GM10248 (cell line): ENCODE measurements at regions not wholly inside any gene's neighbourhood (a gene's known extent, or its start where the extent isn't known, plus 50 kb on each side); places are given as distances from the start of the nearest gene placed in this dataset.
A peak's percentile ranks its signal among the peaks of the same experiment; 100 is the strongest.

Source experiments
- CTCF ChIA-PET: fragments of 300-600 bp; sonication (Branson Sonifier 250); formaldehyde crosslinking; extraction: SDS; loops from one replicate; lab custom pipeline; 2021; ENCODE audit warnings: antibody characterized with exemption; lab: Yijun Ruan, JAX
- POLR2A ChIA-PET: fragments of 350-650 bp; sonication (Branson Sonifier 250); formaldehyde crosslinking; extraction: SDS; loops from one replicate; lab custom pipeline; 2020; ENCODE audit warnings: antibody characterized with exemption; lab: Yijun Ruan, JAX
- DNase-seq: peaks from one replicate; pipeline ENCODE4 v3.0.0; 2012; ENCODE audit errors: extremely low spot score
- TF ChIP-seq, protein P1 (sequence below): IDR thresholded peaks from 2 replicates; pipeline ENCODE4 v1.5.1; 2012; ENCODE audit warnings: mild to moderate bottlenecking, low read depth; ENCODE audit errors: extremely low read depth, missing control alignments, control extremely low read depth

DNA sequence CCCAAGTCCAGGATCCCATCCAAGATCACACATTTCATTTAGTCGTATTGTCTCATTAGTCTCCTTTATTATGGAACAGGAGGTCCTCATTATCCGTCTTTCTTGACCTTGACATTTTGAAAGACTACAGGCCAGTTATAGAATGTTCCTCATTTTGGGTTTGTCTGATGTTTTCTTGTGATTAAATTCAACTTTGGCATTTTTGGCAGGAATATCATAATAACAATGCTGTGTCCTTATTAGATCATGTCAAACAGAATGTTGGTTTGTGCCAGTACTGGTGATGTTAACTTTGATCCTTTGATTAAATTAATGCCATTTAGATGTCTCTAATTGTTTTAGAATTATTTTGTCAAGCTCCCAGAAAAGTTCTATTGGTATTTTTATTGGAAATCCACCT is 106.5 kb upstream of the FRY start:
- CTCF ChIA-PET, result interaction anchor here (1.1 to 7.3 kb wide), 3 partner anchors 15 to 42 kb away, joined by 3 to 62 read pairs (median 8); no protein-coding TSS in a partner anchor

DNA sequence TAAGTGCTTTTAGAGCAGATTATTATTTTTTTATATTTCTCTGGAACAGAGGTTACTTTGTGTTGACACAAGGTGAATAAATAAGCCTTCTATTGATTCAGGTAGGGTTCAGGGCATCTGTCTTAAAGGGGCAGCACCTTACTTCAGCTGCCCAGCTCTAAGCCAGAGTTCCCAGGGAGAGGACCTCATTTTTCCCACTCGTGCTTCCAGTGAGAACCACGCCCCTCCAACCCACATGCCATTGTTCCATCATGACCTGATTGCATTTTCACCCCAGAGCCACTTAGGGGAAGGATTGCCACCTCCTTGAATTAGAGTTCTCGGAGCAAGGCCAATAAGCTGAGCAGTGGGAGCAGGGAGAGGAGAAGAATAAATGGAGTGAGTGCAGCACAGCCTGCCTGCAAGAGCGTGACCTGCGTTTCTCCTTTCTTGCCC is 104.3 kb upstream of the FRY start:
- no peak for DNase-seq
- POLR2A ChIA-PET, result no interaction called here
- TF ChIP-seq, protein P1, sequence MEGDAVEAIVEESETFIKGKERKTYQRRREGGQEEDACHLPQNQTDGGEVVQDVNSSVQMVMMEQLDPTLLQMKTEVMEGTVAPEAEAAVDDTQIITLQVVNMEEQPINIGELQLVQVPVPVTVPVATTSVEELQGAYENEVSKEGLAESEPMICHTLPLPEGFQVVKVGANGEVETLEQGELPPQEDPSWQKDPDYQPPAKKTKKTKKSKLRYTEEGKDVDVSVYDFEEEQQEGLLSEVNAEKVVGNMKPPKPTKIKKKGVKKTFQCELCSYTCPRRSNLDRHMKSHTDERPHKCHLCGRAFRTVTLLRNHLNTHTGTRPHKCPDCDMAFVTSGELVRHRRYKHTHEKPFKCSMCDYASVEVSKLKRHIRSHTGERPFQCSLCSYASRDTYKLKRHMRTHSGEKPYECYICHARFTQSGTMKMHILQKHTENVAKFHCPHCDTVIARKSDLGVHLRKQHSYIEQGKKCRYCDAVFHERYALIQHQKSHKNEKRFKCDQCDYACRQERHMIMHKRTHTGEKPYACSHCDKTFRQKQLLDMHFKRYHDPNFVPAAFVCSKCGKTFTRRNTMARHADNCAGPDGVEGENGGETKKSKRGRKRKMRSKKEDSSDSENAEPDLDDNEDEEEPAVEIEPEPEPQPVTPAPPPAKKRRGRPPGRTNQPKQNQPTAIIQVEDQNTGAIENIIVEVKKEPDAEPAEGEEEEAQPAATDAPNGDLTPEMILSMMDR, result no peak
- CTCF ChIA-PET, result interaction anchor here (2.6 to 3.6 kb wide), 2 partner anchors 13 to 18 kb away, joined by 8 to 13 read pairs; no protein-coding TSS in a partner anchor

More for the DNA sequence above, 106.5 kb upstream of the FRY start:
- TF ChIP-seq, protein P1, result no peak
- POLR2A ChIA-PET, result no interaction called here
- no peak for DNase-seq

DNA sequence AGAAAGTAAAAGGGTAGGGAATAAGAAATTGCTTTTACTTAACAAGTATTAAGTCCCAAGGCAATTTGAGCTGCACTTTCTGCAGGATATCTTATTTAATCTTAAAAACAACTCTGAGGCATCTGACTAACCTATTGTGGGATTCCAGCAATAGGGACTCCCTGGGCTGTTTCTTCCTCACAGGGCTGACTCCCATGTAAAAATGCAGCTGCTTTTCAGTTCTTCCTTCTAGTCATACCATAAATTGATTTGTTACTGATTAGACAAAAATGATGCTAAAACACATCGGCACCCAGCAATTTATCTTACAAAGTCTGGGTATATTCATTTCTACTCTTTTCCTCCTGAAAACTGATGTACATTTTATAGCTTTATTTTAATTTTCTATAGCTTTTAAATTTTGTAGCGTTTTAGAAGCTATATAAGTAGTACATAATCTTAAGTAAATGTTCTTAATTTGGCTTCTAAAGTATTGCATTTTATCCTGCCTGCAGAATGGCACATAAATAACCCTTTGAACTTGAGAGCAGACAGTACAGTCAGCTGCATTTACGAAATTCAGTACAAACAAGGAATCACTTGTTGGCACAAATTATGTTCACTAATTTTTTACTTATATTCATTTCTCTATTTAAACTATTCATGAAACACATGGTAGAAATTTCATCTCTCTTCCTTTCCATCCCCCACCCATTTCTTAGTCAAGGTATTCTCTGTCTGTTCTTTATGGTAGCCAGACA is 102.4 kb upstream of the FRY start:
- DNase-seq, result no peak
- POLR2A ChIA-PET, result no interaction called here
- TF ChIP-seq, protein P1, result no peak
- CTCF ChIA-PET, result interaction anchor here (0.7 to 3.6 kb wide), 10 partner anchors 11 to 652 kb away, joined by 3 to 13 read pairs (median 4); no protein-coding TSS in a partner anchor

DNA sequence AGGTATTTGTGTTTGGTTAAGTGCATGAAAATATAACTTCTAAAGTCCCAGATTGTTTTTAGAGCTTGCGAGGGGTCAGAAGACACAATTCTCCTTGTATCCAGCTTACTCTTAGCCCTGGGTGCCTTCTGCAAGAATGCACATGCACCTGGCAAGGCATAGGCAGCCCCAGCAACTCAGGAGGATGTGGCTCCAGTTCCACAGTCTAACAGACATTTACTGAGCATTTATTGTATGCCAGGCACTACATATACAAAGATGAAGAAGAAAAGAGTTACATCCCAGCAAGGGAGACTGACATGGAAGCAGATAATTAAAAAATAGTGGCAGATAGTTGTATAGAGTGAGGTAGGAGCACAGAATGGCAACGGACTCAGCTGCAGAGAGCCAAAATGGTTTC is 101.1 kb upstream of the FRY start:
- ChIA-PET CTCF (interaction anchor here (1.4 to 1.9 kb wide), 2 partner anchors 11 to 21 kb away, joined by 7 to 11 read pairs; no protein-coding TSS in a partner anchor), POLR2A (no interaction called here)
- no peak for DNase-seq
- TF ChIP-seq, protein P1, result no peak

DNA sequence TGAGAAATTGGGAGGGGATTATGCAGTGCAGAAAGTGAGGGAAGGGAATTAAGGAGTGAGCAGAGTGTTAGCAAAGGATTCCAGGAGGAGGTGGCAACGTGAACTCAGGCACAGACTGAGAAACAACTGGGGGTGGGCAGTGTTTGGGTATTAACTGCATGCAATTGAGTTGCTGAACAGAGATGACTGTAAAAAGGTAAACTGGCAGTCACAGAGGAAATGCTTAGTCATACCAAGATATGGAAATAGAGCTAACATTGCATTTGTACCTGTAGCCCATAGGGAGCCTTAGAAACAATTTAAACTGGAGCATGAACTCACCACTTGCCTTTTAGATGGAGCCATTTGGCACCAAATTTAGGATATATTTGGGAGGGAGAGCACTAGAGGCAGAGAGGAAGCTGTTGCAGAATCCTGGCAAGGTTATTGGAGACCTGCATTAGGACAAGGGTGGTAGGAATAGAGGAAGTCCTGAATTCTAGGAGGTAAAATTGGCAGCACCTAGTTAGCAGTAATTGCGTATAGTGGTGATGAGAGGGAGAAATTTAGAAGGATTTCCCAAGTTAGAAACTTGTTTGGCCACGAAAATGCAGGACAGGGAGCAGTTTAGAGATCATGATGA is 100.6 kb upstream of the FRY start:
- CTCF ChIA-PET, result interaction anchor here (1.1 to 1.9 kb wide), 7 partner anchors 12 to 37 kb away, joined by 3 to 11 read pairs (median 4); no protein-coding TSS in a partner anchor

DNA sequence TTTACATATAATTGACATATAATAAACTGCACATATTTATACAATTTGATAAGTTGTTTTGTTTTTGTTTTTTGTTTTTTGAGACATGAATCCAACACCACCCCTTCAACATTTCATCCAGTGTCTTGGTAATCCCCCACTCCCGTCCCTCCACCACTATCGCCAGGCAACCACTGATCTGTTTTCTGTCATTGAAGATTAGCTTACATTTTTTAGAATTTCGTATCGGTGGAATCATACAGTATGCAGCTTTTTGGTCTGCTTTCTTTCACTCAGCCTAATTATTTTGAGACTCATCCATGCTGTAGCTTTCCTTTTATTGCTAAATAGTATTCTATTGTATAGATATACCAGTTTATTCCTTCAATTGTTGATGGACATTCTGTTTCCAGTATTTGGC is 94.1 kb upstream of the FRY start:
- no peak for DNase-seq
- TF ChIP-seq, protein P1, result no peak
- CTCF ChIA-PET, result interaction anchor here (1.2 to 2.6 kb wide), 3 partner anchors 10 to 28 kb away, joined by 3 to 9 read pairs (median 7); no protein-coding TSS in a partner anchor
- POLR2A ChIA-PET, result no interaction called here

More for the DNA sequence above, 100.6 kb upstream of the FRY start:
- TF ChIP-seq, protein P1, result no peak
- POLR2A ChIA-PET, result no interaction called here
- DNase-seq, result peak; percentile 66
